NCI-H187 treated with DMSO at 0.1 percent for 48 hours (cell line): ENCODE measurements at regions not wholly inside any gene's neighbourhood (a gene's known extent, or its start where the extent isn't known, plus 50 kb on each side); places are given as distances from the start of the nearest gene placed in this dataset.
A peak's percentile ranks its signal among the peaks of the same experiment; 100 is the strongest.
"Not testable (repeated sequence)": the region's sequence is repeated elsewhere in the genome, so short reads cannot be mapped to it uniquely, and the experiment has no call there.

Source experiments
- DNase-seq: peaks from one replicate; lab custom pipeline; 2025; lab: John Stamatoyannopoulos, UW

DNA sequence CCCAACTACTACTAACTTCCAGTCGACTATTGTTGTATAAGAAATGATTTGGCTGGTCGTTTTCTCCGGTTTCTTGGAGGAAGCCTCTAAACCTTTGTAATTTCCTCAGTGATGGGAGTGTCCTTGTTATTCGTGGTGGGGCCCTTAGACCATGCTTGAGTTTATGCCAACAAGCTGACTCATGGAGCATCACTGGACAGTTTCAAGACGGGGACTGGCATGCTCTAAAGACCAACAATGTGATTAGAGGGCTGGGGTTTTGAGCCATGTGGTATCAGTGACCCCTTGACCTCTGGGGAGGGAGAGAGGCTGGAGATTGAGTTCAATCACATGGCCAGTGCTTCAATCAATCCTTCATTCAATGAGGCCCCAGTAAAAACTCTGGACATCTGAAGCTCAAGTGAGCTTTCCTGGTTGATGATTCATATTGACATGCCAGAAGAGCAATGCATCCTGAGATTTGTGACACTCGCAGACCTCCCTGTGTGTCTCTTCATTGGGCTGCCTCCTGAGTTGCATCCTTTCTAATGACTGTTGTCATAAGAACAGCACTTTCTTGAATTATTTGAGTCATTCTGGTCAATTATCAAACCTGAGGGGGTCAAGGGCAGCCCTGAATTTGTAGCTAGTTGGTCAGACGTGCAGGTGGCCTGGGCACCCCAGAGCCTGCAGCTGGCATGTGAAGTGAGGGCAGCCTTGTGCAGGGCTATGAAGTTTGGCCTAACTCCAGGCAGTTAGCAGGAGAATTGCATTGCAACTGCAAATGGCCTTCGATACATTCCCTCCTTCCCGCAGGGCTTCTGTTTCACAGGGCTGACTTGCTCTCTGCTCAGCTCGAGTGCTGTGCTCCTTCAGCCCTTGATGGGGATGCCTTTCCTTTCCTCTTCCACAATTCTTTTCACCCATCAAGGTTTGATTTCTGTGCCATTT, 246.5 kb downstream of the FGF9 start:
- DNase-seq = no peak

DNA sequence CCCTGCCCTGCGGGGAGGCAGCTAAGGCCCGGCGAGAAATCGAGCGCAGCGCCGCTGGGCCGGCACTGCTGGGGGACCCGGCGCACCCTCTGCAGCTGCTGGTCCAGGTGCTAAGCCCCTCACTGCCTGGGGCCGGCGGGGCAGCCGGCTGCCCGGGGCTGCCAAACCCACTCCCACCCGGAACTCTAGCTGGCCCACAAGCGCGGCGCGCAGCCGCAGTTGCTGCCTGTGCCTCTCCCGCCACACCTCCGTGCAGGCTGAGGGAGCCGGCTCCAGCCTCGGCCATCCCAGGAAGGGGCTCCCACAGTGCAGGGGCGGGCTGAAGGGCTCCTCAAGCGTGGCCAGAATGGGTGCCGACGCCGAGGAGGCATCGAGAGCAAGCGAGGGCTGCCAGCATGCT, 249.9 kb downstream of the FGF9 start:
- DNase-seq = not testable (repeated sequence)

DNA sequence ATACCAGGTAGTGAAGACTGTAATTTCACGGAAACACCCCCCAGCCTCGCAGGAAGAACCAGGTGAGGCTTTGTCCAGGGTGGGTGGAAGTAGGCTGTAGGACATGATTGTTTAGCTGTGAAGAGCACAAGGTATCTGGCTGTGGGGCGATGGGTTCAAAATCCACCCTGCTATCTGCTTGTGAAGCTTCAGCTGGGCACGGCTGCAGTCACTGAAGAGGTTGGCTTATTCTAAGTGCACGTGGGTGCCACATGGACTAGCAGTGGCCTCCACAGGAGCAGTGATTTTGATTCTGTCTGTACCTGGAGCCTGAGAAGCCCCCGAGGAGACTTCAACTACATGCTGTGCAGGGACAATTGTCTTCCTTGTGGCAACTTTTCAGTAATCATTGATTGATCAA, 254.1 kb downstream of the FGF9 start:
- no peak for DNase-seq

- no peak for DNase-seq
Observed at GRCh38 chr13:21925720-21926119, 254.8 kb downstream of the FGF9 start.

DNA sequence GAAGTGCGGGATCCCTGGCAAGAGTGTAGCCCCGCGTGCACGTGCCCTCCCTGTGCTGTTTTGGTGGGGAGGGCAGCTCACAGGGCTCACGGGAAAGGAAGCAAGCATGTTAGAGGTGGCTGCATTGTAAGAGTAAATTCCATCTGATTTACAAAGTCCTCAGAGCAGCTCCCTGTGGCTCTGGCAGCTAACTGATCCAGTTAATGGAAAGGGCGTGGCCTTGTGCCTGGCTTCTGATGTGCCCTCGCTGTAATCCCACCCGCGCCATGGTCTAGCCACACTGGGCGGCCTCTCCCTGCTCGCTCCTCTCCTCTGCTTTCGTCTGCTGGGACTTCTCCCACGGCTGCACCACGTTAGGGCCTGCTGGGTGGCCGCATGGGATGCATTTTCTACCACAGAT, 258.5 kb downstream of the FGF9 start:
- no peak for DNase-seq

- no peak for DNase-seq
Observed at GRCh38 chr13:21930536-21930935, 259.7 kb downstream of the FGF9 start.

- no peak for DNase-seq
Observed at GRCh38 chr13:21932578-21932977, 261.7 kb downstream of the FGF9 start.

GRCh38 chr13:21932996-21933395, 262.1 kb downstream of the FGF9 start:
- no peak for DNase-seq

- DNase-seq = peak; percentile 86
Observed at GRCh38 chr13:21934284-21934683, 263.4 kb downstream of the FGF9 start.

DNA sequence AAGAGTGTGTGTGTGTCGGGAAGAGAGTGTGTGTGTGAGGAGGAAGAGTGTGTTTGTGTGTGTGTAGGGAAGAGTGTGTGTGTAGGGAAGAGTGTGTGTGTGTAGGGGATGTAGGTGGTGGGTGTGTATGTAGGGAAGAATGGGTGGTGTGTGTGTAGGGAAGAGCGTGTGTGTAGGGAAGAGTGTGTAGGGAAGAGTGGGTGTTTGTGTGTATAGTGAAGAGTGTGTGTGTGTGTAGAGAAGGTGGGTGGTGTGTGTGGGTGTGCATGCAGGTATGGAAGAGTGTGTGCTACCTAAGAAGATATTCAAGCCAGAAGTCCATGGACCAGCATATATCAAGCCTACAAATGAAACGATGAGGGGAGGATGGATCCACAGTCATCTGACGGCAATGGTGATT, 265.8 kb downstream of the FGF9 start:
- DNase-seq = no peak

GRCh38 chr13:21938168-21938567, 267.3 kb downstream of the FGF9 start:
- no peak for DNase-seq

DNA sequence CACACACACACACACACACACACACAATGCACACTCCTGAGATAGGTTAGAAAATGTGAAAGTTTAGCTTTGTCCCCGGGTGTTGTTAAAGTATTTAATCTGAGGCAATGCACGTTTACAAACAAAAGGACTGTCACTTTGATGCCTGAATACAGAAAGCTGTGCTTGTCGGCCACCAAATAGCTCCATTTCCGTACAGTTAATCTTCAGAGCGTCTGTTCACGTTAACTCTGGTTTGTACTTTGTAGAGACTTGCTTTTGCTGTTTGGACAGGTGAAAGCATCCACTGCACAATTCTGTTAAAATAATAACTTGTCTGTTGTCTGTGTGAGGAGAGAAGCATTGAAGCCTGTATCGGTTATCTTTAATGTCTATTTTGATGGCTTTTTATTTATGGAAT, 267.8 kb downstream of the FGF9 start:
- no peak for DNase-seq

DNA sequence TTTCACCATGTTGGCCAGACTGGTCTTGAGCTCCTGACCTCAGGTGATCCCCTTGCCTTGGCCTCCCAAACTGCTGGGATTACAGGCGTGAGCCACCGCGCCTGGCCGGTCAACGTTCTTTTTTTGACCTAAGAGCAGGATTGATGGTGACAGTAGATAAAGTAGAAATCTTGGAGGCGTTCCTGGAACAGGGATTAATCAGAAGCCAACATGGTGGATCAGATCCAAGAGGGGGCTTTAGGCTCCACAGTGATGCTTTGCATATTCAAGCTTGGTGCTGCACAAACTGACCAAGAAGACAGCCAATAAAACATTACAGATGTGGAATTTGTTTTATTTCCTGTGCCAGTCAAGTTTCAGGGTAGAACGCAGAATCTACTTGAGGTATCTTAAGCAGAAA, 271.2 kb downstream of the FGF9 start:
- DNase-seq = no peak

GRCh38 chr13:21944610-21945009, 273.7 kb downstream of the FGF9 start:
- no peak for DNase-seq

DNA sequence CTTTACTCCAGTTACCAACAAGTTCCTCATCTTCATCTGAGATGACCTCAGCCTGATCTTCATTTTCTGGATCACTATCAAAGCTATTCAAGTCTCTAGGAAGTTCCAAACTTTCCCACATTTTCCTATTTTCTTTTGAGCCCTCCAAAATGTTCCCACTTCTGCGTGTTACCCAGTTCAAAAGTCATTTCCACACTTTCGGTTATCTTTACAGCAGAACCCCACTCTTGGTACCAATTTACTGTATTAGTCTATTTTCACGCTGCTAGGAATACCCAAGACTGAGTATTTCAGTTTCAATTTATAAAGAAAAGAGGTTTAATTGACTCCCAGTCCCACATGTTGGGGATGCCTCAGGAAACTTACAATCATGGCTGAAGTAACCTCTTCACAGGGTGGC, 274.3 kb downstream of the FGF9 start:
- no peak for DNase-seq

DNA sequence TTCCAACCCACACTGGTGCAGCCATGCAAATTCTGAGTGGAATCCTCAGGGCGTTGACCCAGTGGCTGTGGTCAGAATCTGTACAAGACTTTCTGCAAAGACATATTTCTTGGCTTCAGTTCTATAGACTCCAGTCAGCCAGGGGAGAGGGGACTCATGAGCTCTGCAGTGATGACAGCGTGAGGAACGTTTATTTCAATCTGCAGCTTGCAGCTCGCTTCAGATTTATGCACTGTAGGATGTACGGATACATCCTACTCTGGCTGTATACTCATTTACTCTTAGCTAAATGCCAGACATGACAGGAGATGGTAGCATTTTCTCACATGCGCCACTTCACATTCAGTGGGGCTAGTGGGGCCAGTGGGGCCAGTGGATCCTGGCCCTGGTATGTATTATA, 276.1 kb downstream of the FGF9 start:
- DNase-seq = no peak

DNA sequence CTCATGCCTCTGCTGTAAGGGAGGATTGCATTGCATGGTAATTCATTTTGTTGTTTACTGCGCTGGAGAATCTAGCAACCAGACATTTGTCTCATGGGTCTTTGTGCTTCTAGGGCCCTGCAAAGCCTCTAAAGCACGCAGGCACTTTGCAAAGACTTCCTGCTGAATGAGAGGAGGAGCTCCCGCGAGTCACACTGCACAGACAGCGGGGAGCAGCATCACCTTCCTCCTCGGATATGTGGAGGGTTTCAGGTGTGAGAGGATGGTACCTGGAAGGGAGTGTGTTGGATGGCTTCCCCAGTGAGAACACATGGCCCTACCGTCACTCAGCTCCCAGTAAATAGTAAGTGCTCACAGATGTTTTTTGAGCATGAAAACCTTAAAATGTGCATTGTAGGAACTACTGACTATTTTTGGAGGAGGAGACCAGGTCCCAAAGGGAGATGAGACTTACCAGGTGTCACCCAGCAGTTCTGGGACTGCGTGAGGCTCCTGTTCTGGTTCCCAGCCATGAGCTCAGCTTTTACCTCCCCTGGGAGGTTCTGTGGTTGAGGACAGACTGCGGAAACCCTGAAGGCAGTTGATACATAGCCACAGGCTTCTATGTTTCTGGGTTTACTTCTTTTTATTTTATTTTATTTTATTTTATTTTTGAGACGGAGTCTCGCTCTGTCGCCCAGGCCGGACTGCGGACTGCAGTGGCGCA, 278.0 kb downstream of the FGF9 start:
- DNase-seq = no peak

DNA sequence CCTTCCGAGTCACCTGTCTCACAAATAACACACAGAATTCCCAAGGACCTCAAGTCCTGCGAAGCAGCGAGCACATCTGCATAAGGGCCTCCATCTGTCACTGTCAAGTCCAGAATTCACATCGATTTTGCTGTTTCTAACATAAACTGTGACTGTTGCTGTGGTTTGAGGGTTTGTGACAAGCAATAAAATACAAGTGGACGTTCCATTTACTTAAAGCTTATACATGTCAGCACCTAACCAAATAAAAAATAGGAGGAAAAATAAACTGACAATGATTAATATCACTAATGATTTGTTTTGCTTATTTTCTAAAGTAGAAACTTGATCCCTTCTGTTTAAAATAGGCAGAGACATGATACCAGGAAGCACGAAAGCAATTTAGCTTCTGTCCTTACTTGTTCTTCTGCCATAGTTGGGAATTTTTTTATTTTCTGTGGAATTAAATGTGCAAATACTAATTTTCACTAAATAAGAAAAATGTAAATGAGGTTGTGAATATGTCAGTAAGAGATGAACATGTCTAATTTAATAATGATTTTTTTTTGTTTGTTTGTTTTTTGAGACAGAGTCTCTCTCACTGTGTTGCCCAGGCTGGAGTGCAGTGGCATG, 279.1 kb downstream of the FGF9 start:
- peak; percentile 27 for DNase-seq

- no peak for DNase-seq
Observed at GRCh38 chr13:21956666-21957065, 285.8 kb downstream of the FGF9 start.

- peak; percentile 12 for DNase-seq
Observed at GRCh38 chr13:21957833-21958232, 287.0 kb downstream of the FGF9 start.

- no peak for DNase-seq
Observed at GRCh38 chr13:21960108-21960507, 289.2 kb downstream of the FGF9 start.

- DNase-seq = no peak
Observed at GRCh38 chr13:21964686-21965085, 293.8 kb downstream of the FGF9 start.

- DNase-seq = no peak
Observed at GRCh38 chr13:21965095-21965494, 294.2 kb downstream of the FGF9 start.
